ENCODE measurements at regions not wholly inside any gene's neighbourhood (a gene's known extent, or its start where the extent isn't known, plus 50 kb on each side); places are given as distances from the start of the nearest gene placed in this dataset.
"Not testable (repeated sequence)": the region's sequence is repeated elsewhere in the genome, so short reads cannot be mapped to it uniquely, and the experiment has no call there.

DNA sequence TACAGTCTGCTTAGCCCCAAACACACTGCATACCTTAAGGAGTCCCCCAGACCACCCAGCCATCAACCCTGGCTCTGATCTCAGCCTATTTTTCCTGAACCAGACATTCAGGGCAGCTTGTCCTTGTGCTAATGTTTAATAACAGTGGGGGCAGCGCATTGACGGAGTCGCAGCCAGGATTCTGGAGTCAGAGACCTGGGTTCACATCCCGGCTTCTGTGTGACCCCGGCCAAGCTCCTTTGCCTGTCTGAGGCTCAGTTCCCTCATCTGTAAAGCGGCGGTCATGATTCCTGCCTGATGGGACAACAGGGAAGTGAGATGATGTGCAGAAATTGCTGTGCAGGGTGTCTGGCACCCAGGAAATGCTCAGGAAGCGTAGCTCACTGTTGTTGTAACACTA lies 63.1 kb downstream of the MATN1 start:
- DNase-seq, result no peak

DNA sequence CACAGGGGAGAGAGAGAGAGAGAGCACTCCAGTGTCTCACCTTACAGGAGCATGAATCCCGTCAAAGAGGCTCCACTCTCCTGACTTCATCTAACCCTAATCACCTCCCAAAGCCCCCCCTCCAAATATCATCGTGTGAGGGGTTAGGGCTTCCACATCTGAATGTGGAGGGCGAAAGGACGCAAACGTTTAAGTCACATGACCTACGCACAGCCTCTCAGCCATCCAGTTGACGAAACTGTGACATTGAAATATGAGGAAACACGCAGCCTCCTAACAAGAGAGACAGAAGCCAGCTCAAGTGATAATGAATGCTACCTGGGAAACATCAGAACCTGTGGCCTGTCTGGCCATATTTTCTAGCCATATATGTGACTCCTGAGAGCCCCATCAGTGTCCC lies 63.7 kb downstream of the MATN1 start:
- DNase-seq, result no peak

DNA sequence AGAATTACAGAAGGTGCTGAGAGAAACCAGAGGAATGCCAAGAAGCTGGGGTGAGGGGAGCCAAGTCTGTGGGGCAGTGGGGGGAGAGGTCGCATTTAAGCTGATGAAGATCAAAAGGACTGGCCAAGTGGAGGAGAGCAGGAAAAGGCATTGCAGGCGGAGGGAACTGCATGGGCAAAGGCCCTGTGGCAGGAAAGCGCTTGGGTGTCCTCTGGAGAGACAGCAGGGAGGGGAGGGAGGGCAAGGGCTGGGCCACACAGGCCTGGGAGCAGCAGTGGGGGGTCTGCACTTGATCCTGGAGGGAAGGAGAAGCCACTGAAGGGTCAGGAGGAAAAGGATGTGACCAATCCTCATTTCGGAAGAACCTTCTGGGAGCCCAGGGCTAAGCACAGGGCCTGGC lies 65.0 kb downstream of the MATN1 start:
- not testable (repeated sequence) for DNase-seq

DNA sequence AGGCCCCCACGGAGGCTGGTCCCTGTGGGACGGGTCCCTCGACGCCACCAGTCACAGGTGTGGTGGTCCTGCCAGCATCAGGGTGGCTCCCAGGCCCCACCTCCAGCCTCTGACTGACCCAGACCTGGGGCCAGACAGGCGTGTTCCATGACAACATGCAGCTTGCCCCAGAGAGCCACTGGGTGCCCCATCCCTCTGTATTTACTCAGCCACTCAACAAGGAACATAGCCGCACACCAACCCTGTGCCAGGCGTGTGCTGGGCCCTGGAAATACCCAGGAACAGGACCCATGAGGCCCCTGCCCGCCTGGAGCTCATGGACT lies 65.4 kb downstream of the MATN1 start:
- no peak for DNase-seq

DNA sequence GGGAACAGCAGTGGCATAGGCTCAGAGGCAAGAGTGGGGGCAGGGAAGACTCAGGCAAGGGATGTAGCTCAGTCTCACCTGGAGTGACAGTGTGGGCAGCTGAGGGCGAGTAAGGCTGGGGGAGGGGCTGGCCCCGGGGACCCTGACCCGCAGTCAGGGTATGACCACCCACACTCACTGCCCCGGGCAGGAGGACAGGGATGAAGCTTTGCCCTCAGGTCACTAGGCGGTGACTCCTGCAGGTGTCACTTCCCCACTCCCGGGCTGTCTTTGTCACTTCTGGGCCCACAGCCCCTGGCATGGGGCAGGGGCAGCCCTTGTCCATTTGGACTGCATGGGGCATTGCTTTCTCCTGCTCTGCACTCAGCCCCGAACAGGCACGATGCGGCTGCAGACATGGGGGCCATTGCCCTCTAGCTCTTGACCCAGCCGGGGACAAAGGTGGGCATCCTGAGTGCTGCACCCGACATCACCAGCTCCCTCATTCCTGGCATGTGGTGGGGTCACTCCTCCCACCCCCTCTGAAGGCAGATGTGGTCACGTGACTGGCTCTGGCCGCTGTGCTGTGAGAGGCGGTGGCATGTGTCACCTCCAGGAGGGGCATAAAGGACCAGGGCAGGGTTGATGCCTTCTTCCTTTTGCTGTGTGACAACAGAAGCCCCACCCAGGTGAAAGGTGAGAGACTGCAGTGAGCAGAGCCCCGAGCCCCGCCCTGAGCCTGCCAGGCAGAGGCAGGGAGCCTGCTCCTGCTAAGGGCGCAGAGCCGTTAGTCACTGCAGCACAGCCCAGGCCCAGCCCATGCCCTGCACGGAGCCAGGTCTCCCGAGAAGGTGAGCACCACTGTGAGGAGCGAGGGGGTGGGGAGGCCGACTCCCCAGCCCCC lies 66.0 kb downstream of the MATN1 start:
- DNase-seq, result no peak

DNA sequence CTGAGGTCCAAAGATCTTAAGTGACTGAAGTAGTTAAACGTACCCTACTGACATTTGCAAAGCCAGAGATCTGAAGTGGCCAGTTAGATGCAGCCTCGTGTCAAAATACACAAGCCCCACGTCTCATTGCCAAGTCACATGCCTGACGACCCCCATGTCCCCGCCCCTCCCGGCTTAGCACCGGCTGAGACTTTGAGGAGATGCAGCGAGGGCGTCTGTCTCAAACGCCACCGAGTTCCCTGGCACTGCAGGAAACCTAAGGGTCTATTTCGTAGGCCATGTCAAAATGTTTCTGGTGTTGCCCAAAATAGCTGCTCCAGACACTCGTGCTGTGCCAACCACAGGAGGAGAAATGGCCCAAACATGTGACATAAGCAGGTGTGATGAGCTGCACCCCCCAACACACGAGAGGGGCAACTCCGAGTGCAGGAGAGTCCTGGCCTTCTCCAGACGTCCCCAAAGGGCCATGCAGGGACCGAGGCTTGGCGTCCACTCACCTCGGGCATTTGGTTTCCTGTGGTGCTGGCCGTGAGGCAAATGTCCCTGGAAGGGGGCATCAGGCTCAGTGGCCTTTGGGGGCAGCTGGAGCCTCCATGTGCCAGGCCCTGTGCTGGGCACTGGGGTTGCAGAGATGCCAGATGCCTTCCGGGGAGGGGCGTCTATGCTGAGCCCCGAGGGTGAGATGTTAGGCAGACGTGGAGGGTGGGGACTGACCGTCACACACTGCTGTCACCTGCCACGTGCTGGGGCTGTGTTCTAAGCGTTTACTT lies 67.0 kb downstream of the MATN1 start:
- no peak for DNase-seq

DNA sequence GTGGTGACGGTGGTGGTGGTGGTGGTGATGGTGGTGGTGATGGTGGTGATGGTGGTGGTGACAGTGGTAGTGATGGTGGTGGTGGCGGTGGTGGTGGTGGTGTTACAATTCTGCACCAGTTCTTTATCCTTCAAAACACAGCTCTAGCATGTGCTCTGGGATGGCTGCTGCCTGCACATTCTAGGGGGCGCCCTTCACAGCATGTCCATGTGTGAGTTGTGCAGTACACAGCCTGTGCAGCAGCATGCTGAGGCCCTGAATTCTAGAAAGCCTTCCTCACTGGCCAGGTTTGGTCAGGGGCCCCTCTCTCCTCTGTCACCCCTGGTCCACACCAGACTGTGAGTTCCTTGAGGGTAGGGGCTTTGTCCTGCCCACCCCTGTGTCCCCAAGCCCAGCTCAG lies 67.7 kb downstream of the MATN1 start:
- DNase-seq, result no peak

DNA sequence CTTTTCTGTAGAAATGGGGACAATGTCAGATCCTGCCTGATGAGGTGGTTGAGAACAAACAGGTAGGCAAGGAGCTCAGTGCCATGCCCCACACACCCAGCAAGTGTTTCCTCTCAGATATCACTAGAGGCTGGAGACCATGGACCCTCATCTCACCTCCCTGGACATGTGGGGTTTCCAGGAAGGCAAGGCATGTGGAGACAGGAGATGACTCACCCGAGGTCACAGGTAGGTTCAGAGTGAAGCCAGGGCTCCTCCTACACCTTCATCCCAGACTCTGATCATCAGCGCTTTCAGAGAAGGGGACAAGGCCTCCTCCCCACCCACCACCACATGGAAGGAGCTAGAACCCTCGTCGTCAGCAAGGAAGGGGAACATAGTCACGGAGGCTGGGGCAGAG lies 69.2 kb downstream of the MATN1 start:
- DNase-seq, result no peak

DNA sequence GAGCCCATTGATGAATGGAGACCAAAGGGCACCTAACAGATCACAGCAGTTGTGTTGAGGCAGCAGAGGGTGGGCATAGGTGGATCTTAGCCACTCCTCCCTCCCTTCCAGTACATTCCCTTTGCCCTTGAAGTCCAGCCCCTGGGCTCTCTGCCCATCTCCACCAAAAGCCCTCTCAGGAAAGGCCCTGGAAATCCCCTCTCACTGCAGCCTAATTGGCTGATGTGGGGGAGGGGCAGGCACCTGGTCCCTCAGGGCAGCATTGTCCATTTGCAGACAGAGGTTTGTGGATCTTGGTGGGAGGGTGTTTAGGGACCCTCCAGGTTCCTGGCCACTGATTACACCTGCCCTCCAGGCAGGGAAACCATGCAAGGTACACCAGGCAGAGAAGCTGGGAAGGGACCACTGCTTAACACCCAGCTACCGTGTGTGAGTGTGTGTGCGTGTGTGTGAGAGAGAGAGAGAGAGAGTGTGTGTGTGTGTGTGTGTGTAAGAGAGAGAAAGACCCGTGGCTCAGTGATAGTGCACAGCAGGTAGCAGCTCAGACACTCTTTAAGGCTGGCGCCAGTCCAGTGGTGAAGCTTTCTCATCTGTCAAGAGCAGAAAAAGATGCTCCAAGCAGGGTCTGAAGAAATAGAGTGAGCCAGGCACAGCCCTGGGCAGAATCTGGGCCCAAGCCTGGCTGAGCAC lies 71.1 kb downstream of the MATN1 start:
- DNase-seq, result no peak

DNA sequence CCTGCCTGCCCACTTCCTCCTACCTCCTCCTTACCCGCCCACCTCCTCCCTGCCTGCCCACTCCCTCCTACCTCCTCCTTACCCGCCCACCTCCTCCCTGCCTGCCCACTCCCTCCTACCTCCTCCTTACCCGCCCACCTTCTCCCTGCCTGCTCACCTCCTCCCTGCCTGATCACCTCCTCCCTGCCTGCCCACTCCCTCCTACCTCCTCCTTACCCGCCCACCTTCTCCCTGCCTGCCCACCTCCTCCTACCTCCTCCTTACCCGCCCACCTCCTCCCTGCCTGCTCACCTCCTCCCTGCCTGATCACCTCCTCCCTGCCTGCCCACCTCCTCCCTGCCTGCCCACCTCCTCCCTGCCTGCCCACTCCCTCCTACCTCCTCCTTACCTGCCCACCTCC lies 72.0 kb downstream of the MATN1 start:
- not testable (repeated sequence) for DNase-seq

DNA sequence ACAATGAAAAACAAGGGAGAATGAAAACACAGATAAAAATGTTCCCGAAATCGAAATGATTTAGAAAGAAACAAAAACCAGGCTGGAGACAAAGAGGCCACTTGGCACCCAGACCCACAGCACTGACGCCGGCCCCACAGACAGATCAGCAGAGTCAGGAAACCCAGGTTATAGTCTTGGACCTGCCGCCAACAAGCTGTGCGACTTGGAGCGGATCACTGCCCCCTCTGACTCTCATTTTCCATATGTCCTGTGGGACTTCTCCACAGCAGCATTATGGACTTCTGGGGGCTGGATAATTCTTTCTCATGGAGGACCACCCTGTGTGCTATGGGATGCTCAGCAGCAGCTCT lies 72.4 kb downstream of the MATN1 start:
- no peak for DNase-seq

DNA sequence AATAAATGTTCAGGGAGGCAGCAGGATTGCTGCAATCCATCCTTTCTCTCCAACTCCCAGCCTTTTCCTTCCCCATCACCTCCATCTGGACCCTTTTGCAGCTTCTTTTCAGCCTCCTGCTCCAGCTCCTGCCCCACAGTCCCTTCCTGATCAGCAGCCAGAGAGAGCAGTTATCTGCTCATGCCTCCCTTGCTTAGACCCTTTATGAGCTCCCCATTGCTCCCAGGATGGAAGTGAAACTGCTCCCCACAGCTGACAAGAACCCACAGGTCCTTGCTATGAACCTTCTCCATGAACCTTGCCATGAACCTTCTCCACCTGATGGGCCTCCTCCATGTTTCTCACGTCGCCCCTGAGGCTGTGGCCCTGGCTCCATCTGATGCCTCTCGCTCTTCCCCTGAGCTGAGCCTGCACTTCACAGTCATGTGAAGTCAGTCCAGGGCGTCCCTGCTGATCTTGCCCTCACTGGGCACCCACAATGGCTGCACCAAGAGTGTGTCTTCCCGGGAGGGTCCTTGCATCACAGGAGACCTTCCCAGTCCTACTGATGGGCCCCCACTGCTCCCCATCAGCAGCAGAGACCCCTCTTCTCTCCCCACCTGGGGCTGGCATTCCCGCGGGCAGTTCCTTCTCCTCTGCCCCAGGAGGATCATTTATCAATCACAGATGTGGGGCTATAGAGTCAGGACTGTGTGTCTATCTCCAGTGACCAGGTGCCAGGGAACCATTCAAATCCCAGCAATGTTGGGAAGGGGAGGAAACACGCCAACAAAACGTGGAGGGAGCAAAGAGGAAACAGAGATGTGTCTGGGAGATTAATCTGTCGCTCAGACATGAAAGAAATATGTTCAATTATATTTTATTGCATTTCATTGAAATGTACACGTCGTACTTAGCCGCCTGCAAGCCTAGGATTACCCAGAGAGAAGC lies 73.1 kb downstream of the MATN1 start:
- no peak for DNase-seq

DNA sequence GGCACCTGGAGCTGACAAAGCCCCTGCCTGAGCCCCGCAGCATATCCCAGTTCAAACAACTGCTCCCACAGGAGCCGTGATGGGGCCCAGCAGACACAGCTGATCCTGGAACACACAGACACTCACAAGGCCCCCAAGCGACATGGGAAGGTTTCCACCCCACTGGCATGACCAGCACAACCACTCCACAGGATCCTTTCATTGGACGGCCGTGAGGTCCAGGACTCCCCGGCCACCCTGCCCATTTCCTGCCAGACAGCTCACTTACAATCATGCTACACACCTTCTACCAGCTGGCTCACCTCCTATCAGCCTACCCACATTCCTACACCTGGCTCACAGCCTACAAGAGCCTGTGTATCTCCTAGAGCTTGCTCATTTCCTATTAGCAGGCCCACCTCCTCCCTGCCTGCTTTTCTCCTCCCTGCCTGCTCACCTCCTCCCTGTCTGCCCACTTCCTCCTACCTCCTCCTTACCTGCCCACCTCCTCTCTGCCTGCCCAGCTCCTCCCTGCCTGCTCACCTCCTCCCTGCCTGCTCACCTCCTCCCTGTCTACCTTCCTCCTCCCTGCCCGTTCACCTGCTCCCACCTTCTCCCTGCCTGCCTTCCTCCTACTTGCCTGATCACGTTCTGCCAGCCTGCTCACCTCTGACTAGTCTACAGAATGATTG lies 73.9 kb downstream of the MATN1 start:
- no peak for DNase-seq

DNA sequence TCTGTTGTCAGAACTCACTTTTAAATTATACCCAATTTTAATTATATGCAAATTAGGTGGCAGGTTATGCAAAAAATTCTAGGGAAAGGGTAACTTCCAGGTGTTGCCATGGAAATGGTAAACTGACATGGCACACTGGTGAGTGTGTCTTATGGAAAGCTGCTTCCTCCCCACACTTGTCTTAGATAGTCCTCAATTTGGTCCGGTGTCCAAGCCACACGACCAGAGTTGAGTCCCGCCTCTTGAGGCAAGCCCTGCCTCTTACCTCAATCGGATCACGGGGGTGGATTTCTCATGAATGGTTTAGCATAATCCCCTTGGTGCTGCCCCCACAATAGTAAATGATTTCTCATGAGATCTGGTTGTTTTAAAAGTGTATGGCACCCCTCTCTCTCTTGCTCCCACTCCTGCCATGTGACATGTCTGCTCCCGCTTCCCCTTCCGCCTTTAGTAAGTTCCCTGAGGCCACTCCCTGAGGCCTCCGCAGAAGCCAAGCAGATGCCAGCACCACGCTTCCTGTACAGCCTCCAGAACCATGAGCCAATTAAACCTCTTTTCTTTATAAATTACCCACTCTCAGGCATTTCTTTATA lies 74.9 kb downstream of the MATN1 start:
- no peak for DNase-seq

DNA sequence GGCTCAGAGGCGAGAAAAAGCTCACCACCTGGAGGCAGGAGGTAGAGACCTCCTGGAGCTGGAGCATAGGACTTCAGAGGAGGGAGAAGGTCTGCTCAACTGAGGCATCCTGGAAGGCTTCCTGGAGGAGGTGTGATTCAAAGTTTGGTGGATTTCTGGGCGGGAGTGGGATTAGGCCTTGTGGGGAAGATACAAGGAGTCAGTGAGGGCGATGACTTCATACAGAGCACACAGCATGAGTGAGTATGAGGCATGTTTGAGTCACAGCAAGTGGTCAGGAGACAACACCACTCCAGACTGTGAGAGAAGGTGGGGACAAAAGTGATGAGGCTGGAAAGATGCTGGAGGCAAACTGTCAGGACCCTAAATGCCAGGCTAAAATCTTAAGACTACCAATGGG lies 77.6 kb downstream of the MATN1 start:
- no peak for DNase-seq

DNA sequence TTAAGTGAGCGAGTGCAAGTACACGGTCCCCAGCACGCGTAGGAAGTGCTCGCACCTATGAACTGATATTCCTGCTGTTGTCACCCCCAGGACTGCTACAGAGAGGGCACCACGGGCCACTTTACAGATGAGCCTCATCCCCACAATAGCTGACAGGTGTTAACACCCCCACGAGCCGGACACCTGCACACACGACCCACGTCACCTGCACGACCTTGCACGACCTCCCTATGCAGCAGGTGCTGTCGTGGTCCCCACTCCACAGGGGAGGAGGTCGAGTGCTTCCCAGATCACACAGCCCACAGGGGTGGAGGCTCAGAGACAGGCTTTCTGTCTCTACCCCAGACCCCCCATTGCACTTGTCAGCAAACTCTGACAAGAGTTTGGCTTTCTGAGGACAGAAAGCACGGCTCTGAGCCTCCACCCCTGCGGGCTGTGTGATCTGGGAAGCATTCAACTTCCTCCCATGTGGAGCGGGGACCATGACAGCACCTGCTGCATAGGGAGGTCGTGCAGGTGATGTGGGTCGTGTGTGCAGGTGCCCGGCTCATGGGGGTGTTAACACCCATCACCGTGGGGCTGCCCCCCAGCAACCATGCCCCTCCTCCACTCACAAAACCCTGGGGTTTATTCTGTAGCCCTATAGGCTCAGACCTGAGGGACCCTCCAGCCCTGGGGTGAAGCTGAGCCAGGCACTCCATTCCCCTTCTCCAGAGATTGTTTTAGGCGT lies 80.8 kb downstream of the MATN1 start:
- DNase-seq, result no peak

DNA sequence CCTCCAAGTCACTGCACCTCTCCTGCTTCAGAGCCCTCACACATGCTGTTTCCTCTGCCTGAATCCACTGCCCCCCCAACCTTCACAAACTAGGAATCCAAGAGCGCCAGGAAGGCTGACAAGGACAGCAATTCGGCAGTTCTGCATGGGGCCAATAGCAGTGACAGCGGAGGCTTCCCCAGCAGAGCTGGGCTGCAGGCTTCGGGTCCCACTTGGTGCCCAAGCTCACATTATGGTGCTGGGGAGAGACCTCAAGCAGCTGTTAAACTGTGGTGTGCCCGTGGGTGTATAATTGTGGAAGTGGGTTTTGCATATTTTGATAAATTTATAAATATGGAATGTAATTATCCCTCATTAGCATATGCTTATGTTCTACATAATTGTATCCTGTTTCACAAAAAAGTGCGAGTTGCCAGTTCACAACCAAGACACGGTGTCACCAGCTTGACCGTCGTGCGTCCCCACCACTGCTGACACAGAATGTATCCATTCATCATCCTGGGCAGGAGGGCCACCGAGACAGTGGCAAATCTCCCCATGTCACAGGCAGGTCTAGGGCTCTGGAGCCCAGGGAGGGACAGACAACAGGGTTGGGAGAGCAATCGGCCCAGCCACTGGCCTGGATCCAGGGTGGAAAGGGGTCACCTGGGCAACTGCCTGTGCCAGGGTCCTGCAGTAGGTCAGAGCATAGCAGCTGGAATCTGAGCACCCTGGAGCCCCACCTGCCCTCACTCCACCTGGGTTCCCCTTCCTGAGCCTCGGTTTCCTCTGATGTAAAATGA lies 81.6 kb downstream of the MATN1 start:
- no peak for DNase-seq

DNA sequence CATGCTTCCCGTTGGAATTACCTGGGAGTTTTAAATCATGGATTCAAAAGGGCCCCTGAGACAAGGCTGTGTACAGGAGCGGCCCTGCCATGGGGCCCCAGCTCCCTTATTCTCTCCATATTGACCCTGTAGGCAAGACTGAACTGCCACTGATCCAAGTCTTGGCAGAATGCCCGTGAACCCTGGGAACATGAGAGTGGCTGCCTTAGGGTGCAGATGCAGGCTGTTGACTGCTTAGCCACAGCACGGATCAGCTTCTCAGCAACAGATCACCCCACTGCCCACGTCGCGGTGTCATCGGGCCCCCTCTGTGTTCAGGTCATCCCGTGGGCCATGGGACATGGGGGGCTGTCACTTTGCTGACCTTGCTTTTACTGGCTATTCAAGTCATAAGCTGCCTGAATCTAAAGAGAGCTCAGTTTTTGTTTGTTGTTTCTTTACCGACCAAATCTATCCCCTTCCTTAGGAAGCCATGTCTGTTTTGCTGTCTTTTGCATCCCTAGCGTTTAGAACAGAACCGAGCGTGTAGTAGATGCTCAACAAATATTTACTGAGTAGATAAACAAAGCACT lies 83.4 kb downstream of the MATN1 start:
- no peak for DNase-seq

DNA sequence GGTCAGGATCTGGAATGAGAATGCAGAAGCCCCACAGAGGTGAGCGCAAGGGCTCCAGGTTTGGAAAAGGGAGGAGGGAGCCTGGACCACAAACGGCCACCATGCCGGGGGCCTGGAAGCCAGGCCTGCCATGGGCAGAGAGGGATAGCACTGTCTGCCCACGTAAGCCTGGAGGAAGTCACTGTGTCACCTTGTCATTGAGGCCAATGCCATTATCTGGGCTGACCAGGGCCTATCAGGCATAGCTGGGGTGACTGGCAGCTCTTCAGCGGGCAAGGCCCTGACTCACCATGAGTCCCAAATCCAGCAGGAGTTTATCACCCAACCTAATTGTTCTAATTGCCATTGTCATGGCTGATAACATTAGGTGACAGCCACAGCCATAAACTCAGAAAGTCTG lies 84.6 kb downstream of the MATN1 start:
- DNase-seq, result no peak

Measured in skin of body (tissue), 1 donor.